RWPE1 (cell line): ENCODE measurements at regions not wholly inside any gene's neighbourhood (a gene's known extent, or its start where the extent isn't known, plus 50 kb on each side); places are given as distances from the start of the nearest gene placed in this dataset.

ENCODE experiments used
- CTCF ChIA-PET: fragments of 350-600 bp; sonication (Branson Sonifier 250); formaldehyde crosslinking; extraction: SDS; loops from one replicate; lab custom pipeline; 2021; lab: Yijun Ruan, JAX
- POLR2A ChIA-PET: fragments of 400-600 bp; formaldehyde crosslinking; extraction: SDS; loops from one replicate; lab custom pipeline; 2020; ENCODE audit warnings: antibody characterized with exemption; ENCODE audit not compliant: low non-redundant PET; lab: Yijun Ruan, JAX
- DNase-seq: peaks from one replicate; pipeline ENCODE4 v3.0.0; 2012; ENCODE audit warnings: low spot score
- H3K27ac ChIP-seq: fragments of 450-650 bp; 2 replicates; pipeline ENCODE4 v1.5.1; 2017
- TF ChIP-seq, protein P1 (sequence below): fragments of 450-650 bp; conservative IDR thresholded peaks from 2 replicates; pipeline ENCODE4 v1.5.1; 2017; ENCODE audit warnings: low read depth, mild to moderate bottlenecking

DNA sequence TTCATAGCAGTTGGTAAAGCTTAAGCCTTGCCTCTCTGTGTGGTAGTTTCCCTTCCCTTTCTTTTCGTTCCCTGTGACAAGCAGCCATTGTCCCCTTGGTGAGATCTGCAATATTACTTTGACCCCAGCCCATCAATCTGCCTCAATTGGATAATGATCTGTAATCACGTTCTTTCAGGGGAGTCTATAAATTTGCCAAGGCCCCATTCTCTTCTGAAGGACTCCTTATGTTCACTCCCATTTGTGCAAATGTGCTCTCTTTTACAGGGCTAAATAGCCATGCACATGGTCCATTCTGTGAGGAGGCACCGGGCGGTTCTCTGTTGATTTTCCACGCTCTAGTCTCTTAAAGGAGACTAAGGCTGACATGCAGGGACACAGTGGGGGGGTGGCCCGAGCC, 660.4 kb upstream of the SLC35B3 start:
- CTCF ChIA-PET: interaction anchor here (1.0 kb wide), 1 partner anchor 16 kb away, joined by 3 read pairs; no protein-coding TSS in a partner anchor
- TF ChIP-seq, protein P1, sequence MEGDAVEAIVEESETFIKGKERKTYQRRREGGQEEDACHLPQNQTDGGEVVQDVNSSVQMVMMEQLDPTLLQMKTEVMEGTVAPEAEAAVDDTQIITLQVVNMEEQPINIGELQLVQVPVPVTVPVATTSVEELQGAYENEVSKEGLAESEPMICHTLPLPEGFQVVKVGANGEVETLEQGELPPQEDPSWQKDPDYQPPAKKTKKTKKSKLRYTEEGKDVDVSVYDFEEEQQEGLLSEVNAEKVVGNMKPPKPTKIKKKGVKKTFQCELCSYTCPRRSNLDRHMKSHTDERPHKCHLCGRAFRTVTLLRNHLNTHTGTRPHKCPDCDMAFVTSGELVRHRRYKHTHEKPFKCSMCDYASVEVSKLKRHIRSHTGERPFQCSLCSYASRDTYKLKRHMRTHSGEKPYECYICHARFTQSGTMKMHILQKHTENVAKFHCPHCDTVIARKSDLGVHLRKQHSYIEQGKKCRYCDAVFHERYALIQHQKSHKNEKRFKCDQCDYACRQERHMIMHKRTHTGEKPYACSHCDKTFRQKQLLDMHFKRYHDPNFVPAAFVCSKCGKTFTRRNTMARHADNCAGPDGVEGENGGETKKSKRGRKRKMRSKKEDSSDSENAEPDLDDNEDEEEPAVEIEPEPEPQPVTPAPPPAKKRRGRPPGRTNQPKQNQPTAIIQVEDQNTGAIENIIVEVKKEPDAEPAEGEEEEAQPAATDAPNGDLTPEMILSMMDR: no peak

DNA sequence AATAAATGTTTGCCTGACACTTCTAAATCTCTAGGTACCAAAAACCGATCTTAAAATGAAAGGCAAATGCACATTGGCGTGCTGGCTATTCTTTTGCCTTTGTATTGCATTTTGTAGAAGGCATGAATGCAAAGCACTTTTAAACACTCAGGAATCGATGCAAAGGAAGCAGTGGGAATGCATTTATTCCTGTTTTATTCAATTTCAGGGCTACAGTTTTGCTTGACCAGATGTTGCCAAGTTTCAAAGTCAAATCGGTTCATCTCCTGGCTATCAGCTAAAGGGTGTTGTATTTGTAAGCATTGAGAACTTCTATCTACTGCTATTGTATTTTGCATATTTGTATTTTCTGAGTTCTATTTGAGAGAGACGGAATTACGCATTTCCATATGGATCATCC, 659.8 kb upstream of the SLC35B3 start:
- no peak for DNase-seq
- ChIA-PET CTCF (no interaction called here), POLR2A (no interaction called here)
- TF ChIP-seq, protein P1: no peak
- no peak overlapping the region for H3K27ac ChIP-seq

More for the DNA sequence above, 660.4 kb upstream of the SLC35B3 start:
- POLR2A ChIA-PET: interaction anchor here (0.6 kb wide), 1 partner anchor 107 kb away, joined by 4 read pairs; no protein-coding TSS in a partner anchor
- no peak for DNase-seq
- H3K27ac ChIP-seq: no peak overlapping the region

DNA sequence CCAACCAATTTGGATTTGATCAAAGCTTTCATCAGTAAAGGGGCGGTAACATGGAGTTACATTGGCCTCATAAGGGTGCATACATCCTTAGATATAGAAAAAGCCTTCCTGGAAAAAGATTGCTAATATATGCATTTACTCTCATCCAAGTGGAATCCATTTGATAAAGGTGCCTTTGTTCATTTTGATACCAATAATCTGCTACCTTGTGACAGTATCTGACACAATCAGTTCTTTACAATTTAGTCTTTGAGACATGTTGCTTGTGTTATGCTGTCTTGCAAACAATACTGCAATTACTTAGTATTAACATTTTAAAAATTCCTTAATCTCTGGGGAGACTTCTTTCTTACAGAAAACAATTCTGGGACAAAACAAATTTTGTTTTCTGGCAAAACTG, 654.4 kb upstream of the SLC35B3 start:
- CTCF ChIA-PET: interaction anchor here (0.8 kb wide), 1 partner anchor 16 kb away, joined by 3 read pairs; no protein-coding TSS in a partner anchor
- TF ChIP-seq, protein P1: no peak
- POLR2A ChIA-PET: no interaction called here
- no peak overlapping the region for H3K27ac ChIP-seq
- no peak for DNase-seq

DNA sequence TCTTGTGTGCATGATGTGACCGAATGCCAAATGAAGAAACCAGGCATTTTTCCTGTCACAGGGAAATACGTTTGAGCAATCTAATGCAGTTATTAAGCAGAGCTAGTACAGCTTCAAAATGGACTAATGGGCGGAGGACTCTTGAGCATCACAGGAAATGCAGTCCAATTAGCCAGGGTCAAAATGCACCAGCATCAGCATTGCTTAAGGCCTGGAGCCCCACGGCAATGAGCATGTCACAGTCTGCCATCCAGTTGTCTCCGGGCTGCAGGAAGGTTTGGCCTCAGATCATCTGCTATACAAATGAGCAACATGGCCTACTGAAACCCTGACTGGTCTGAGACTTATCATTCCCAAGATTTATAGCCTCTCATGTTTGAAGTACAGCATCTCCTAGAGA, 652.1 kb upstream of the SLC35B3 start:
- no peak overlapping the region for H3K27ac ChIP-seq
- ChIA-PET POLR2A (no interaction called here), CTCF (no interaction called here)
- TF ChIP-seq, protein P1: no peak
- DNase-seq: no peak

DNA sequence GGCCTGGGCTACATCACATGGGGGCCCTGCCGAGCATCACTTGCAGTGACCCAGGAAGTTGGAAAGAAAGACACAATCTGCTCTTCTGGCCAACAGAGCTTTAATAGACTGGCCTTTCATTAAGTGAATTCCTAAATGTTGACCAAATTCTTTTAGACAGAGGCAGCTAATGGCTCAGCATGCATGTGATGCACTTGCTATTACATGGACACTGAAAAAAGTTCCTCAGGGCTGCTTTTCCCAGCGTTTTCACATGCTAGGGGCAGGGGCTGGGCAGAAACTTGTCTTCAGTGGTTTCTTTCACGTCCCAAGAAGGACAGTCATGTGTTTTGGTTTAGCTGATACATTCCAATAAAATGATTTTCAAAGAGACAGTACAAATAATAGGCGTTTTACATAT, 651.0 kb upstream of the SLC35B3 start:
- CTCF ChIA-PET: interaction anchor here (0.7 kb wide), 1 partner anchor 227 kb away, joined by 3 read pairs; no protein-coding TSS in a partner anchor
- POLR2A ChIA-PET: no interaction called here
- DNase-seq: no peak
- TF ChIP-seq, protein P1: no peak
- H3K27ac ChIP-seq: no peak overlapping the region

DNA sequence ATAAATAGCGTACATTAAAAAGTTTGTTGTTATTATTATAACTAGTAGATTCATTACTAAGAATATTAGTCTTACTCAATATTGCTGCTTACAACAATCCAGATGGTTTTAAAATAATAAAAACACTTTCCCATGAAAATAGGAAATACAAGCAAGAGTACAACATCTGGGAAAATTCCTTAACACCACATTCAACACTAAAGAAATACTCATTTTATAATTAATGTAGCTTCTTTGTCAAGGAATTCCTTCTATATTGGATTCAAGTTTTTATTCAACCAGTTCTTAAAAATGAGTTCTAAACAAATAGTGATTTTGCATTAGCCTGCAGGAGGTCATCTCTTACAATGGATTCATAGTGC, 650.3 kb upstream of the SLC35B3 start:
- ChIA-PET CTCF (interaction anchor here (0.7 kb wide), 1 partner anchor 167 kb away, joined by 3 read pairs; no protein-coding TSS in a partner anchor), POLR2A (no interaction called here)
- no peak for DNase-seq
- no peak overlapping the region for H3K27ac ChIP-seq
- TF ChIP-seq, protein P1: no peak
